ENCODE measurements at regions not wholly inside any gene's neighbourhood (a gene's known extent, or its start where the extent isn't known, plus 50 kb on each side); places are given as distances from the start of the nearest gene placed in this dataset.

- Histone ChIP-seq H3K4me3 (ENCODE audit: low read length) (no peak overlapping the region), H3K36me3 (ENCODE audit: control insufficient read depth, low read depth, low read length) (no peaks in the 10 kb centered on the region), H3K4me1 (ENCODE audit: control insufficient read depth, low read depth, low read length) (no peaks in the 10 kb centered on the region), H3K9ac (ENCODE audit: low read length) (no peak overlapping the region), H3K27me3 (ENCODE audit: control insufficient read depth, insufficient read depth, low read length) (no peaks in the 10 kb centered on the region), H3K27ac (ENCODE audit: low read length) (no peak overlapping the region), H3K9me3 (ENCODE audit: control insufficient read depth, low read depth, low read length) (no peaks in the 10 kb centered on the region)
Measured at GRCh38 chr2:238790126-238790832, 57.6 kb upstream of the TWIST2 start.

GRCh38 chr2:238790833-238791230 lies 57.1 kb upstream of the TWIST2 start:
- no peak overlapping the region for H3K4me3 ChIP-seq (ENCODE audit: low read length)
- H3K9ac ChIP-seq (ENCODE audit: low read length): no peak overlapping the region
- no peaks in the 10 kb centered on the region for H3K36me3 ChIP-seq (ENCODE audit: control insufficient read depth, low read depth, low read length)

GRCh38 chr2:238791354-238791753 lies 56.5 kb upstream of the TWIST2 start:
- Histone ChIP-seq H3K4me1 (ENCODE audit: control insufficient read depth, low read depth, low read length) (no peaks in the 10 kb centered on the region), H3K9ac (ENCODE audit: low read length) (no peak overlapping the region), H3K9me3 (ENCODE audit: control insufficient read depth, low read depth, low read length) (no peaks in the 10 kb centered on the region), H3K27ac (ENCODE audit: low read length) (no peak overlapping the region), H3K36me3 (ENCODE audit: control insufficient read depth, low read depth, low read length) (no peaks in the 10 kb centered on the region), H3K27me3 (ENCODE audit: control insufficient read depth, insufficient read depth, low read length) (no peaks in the 10 kb centered on the region), H3K4me3 (ENCODE audit: low read length) (no peak overlapping the region)

More at GRCh38 chr2:238790833-238791230, 57.1 kb upstream of the TWIST2 start:
- Histone ChIP-seq H3K9me3 (ENCODE audit: control insufficient read depth, low read depth, low read length) (no peaks in the 10 kb centered on the region), H3K4me1 (ENCODE audit: control insufficient read depth, low read depth, low read length) (no peaks in the 10 kb centered on the region), H3K27ac (ENCODE audit: low read length) (no peak overlapping the region), H3K27me3 (ENCODE audit: control insufficient read depth, insufficient read depth, low read length) (no peaks in the 10 kb centered on the region)

- Histone ChIP-seq H3K4me3 (ENCODE audit: low read length) (no peak overlapping the region), H3K9me3 (ENCODE audit: control insufficient read depth, low read depth, low read length) (no peaks in the 10 kb centered on the region), H3K27ac (ENCODE audit: low read length) (no peak overlapping the region), H3K9ac (ENCODE audit: low read length) (no peak overlapping the region), H3K4me1 (ENCODE audit: control insufficient read depth, low read depth, low read length) (no peaks in the 10 kb centered on the region), H3K27me3 (ENCODE audit: control insufficient read depth, insufficient read depth, low read length) (no peaks in the 10 kb centered on the region), H3K36me3 (ENCODE audit: control insufficient read depth, low read depth, low read length) (no peaks in the 10 kb centered on the region)
Measured at GRCh38 chr2:238793306-238793705, 54.6 kb upstream of the TWIST2 start.

- H3K9ac ChIP-seq (ENCODE audit: low read length): no peak overlapping the region
- H3K9me3 ChIP-seq (ENCODE audit: control insufficient read depth, low read depth, low read length): no peaks in the 10 kb centered on the region
- H3K27ac ChIP-seq (ENCODE audit: low read length): no peak overlapping the region
- no peaks in the 10 kb centered on the region for H3K27me3 ChIP-seq (ENCODE audit: control insufficient read depth, insufficient read depth, low read length)
- H3K36me3 ChIP-seq (ENCODE audit: control insufficient read depth, low read depth, low read length): no peaks in the 10 kb centered on the region
- no peak overlapping the region for H3K4me3 ChIP-seq (ENCODE audit: low read length)
- no peaks in the 10 kb centered on the region for H3K4me1 ChIP-seq (ENCODE audit: control insufficient read depth, low read depth, low read length)
Measured at GRCh38 chr2:238793801-238794449, 54.0 kb upstream of the TWIST2 start.

GRCh38 chr2:238796223-238796885 lies 51.5 kb upstream of the TWIST2 start:
- no peak overlapping the region for H3K4me3 ChIP-seq (ENCODE audit: low read length)
- no peaks in the 10 kb centered on the region for H3K9me3 ChIP-seq (ENCODE audit: control insufficient read depth, low read depth, low read length)
- no peak overlapping the region for H3K27ac ChIP-seq (ENCODE audit: low read length)
- no peaks in the 10 kb centered on the region for H3K36me3 ChIP-seq (ENCODE audit: control insufficient read depth, low read depth, low read length)
- no peaks in the 10 kb centered on the region for H3K27me3 ChIP-seq (ENCODE audit: control insufficient read depth, insufficient read depth, low read length)
- no peak overlapping the region for H3K9ac ChIP-seq (ENCODE audit: low read length)
- H3K4me1 ChIP-seq (ENCODE audit: control insufficient read depth, low read depth, low read length): no peaks in the 10 kb centered on the region

GRCh38 chr2:238797537-238797936 lies 50.3 kb upstream of the TWIST2 start:
- Histone ChIP-seq H3K36me3 (ENCODE audit: control insufficient read depth, low read depth, low read length) (no peaks in the 10 kb centered on the region), H3K4me3 (ENCODE audit: low read length) (no peak overlapping the region), H3K27ac (ENCODE audit: low read length) (no peak overlapping the region)

More at GRCh38 chr2:238797537-238797936, 50.3 kb upstream of the TWIST2 start:
- Histone ChIP-seq H3K4me1 (ENCODE audit: control insufficient read depth, low read depth, low read length) (no peaks in the 10 kb centered on the region), H3K27me3 (ENCODE audit: control insufficient read depth, insufficient read depth, low read length) (no peaks in the 10 kb centered on the region), H3K9me3 (ENCODE audit: control insufficient read depth, low read depth, low read length) (no peaks in the 10 kb centered on the region), H3K9ac (ENCODE audit: low read length) (no peak overlapping the region)
